ENCODE measurements at regions not wholly inside any gene's neighbourhood (a gene's known extent, or its start where the extent isn't known, plus 50 kb on each side); places are given as distances from the start of the nearest gene placed in this dataset.

DNA sequence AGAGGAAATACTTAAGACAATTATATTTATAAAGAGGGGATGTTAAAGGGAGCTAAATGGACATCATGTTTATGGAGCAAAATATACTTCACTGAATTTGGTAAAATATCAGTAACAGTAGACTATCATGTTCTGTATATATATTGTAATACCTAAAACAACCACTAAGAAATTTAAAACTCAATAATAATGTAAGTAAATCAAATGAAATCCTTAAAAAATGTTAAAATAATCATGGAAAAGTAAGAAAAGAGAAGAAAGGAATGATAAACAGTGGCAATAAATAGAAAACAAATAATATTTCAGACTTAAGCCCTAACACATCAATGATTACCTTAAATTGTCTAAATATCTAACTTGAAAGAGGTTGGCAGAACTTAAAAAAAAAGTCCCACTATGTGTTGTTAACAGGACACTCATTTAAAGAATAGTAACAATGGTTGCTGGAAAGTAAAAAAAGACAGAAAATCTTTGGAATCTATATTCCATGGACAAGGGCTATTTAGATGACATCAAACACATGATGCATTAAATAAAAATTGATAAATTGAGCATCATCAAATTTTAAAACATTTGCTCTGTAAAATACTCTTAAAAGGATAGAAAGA lies 842.2 kb upstream of the MAP3K7 start:
- H2AFZ ChIP-seq, result no peak overlapping the region
- H4K20me1 ChIP-seq (ENCODE audit: insufficient read depth, poor library complexity, severe bottlenecking), result no peaks in the 10 kb centered on the region
- no peak overlapping the region for H3K4me3 ChIP-seq
- H3K9me2 ChIP-seq (replicated peaks; ENCODE audit: insufficient read depth), result no peaks in the 10 kb centered on the region
- H3K27me3 ChIP-seq, result no peaks in the 10 kb centered on the region
- DNase-seq (ENCODE audit: low spot score), result no peak
- H3K4me1 ChIP-seq (ENCODE audit: insufficient read depth), result no peaks in the 10 kb centered on the region
- H3K9me3 ChIP-seq (ENCODE audit: low read depth), result no peaks in the 10 kb centered on the region
- H3K27ac ChIP-seq, result no peak overlapping the region
- H3K4me2 ChIP-seq, result no peak overlapping the region
- no peaks in the 10 kb centered on the region for H3K79me2 ChIP-seq
- no peaks in the 10 kb centered on the region for H3K36me3 ChIP-seq (replicated peaks; ENCODE audit: insufficient read depth, low read depth)
- TF ChIP-seq EZH2phosphoT487 (IDR thresholded peaks at IDR 0.05; ENCODE audit: low read depth, severe bottlenecking, unreplicated experiment) (no peak), CTCF (IDR thresholded peaks at IDR 0.05; ENCODE audit: poor library complexity) (no peak), EZH2 (IDR thresholded peaks at IDR 0.05; ENCODE audit: borderline replicate concordance) (no peak)

DNA sequence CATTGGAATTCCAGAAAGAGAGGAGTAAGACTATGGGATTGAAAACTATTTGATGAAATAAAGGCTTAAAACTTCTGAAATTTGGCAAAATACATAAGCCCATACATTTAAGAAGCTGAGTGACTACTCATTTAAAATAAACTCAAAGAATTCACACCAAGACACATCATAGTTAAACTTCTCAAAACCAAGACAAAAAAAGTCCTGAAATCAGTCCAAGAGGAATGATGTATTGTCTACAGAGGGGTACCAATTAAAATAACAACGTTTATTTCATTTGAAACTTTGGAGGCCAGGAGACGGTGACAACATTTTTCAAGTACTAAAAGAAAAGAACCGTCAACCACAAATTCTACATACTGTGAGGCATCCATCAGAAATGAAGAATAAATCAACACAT lies 841.4 kb upstream of the MAP3K7 start:
- TF ChIP-seq CTCF (IDR thresholded peaks at IDR 0.05; ENCODE audit: poor library complexity), result no peak
- no peak for DNase-seq (ENCODE audit: low spot score)
- Histone ChIP-seq H3K27me3 (no peaks in the 10 kb centered on the region), H3K4me3 (no peak overlapping the region), H3K36me3 (replicated peaks; ENCODE audit: insufficient read depth, low read depth) (no peaks in the 10 kb centered on the region), H3K9me3 (ENCODE audit: low read depth) (no peaks in the 10 kb centered on the region), H2AFZ (no peak overlapping the region), H3K9me2 (replicated peaks; ENCODE audit: insufficient read depth) (no peaks in the 10 kb centered on the region), H3K4me2 (no peak overlapping the region), H3K79me2 (no peaks in the 10 kb centered on the region), H3K27ac (no peak overlapping the region), H4K20me1 (ENCODE audit: insufficient read depth, poor library complexity, severe bottlenecking) (no peaks in the 10 kb centered on the region), H3K4me1 (ENCODE audit: insufficient read depth) (no peaks in the 10 kb centered on the region)
- WGBS (ENCODE audit: low lambda C conversion rate, missing lambda C conversion rate), result 87% methylated on average over 3 of the region's 3 CpGs

DNA sequence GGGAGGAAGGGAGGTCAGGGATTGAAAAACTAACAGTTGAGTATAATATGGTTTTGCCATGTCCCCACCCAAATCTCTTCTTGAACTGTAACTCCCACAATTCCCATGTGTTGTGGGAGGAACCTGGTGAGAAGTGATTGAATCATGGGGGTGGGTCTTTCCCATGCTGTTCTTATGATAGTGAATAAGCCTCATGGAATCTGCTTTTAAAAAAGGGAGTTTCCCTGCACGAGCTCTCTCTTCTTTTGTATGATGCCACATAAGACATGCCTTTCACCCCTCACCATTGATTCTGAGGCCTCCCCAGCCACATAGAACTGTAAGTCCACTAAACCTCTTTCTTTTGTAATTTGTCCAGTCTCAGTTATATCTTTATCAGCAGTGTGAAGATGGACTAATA lies 833.4 kb upstream of the MAP3K7 start:
- Histone ChIP-seq H3K36me3 (replicated peaks; ENCODE audit: insufficient read depth, low read depth) (no peaks in the 10 kb centered on the region), H3K4me2 (no peak overlapping the region), H2AFZ (no peak overlapping the region), H3K9me2 (replicated peaks; ENCODE audit: insufficient read depth) (no peaks in the 10 kb centered on the region), H3K4me1 (ENCODE audit: insufficient read depth) (no peaks in the 10 kb centered on the region), H3K27me3 (no peaks in the 10 kb centered on the region), H3K4me3 (no peak overlapping the region), H4K20me1 (ENCODE audit: insufficient read depth, poor library complexity, severe bottlenecking) (no peaks in the 10 kb centered on the region), H3K9me3 (ENCODE audit: low read depth) (peaks cover 4% of the 10 kb centered on the region), H3K27ac (no peak overlapping the region), H3K79me2 (no peaks in the 10 kb centered on the region)
- TF ChIP-seq EZH2phosphoT487 (IDR thresholded peaks at IDR 0.05; ENCODE audit: low read depth, severe bottlenecking, unreplicated experiment) (no peak), EZH2 (IDR thresholded peaks at IDR 0.05; ENCODE audit: borderline replicate concordance) (no peak), CTCF (IDR thresholded peaks at IDR 0.05; ENCODE audit: poor library complexity) (no peak)
- DNase-seq (ENCODE audit: low spot score), result no peak
- 88% methylated on average over 1 of the region's 1 CpG for WGBS (ENCODE audit: low lambda C conversion rate, missing lambda C conversion rate)

- Histone ChIP-seq H3K27ac (no peak overlapping the region), H3K4me2 (no peak overlapping the region), H3K9me3 (ENCODE audit: low read depth) (peaks cover 4% of the 10 kb centered on the region), H3K27me3 (no peaks in the 10 kb centered on the region), H3K4me1 (ENCODE audit: insufficient read depth) (no peaks in the 10 kb centered on the region), H3K36me3 (replicated peaks; ENCODE audit: insufficient read depth, low read depth) (no peaks in the 10 kb centered on the region), H3K9me2 (replicated peaks; ENCODE audit: insufficient read depth) (no peaks in the 10 kb centered on the region), H4K20me1 (ENCODE audit: insufficient read depth, poor library complexity, severe bottlenecking) (no peaks in the 10 kb centered on the region), H3K79me2 (no peaks in the 10 kb centered on the region), H2AFZ (no peak overlapping the region), H3K4me3 (no peak overlapping the region)
- TF ChIP-seq CTCF (IDR thresholded peaks at IDR 0.05; ENCODE audit: poor library complexity), result no peak
- TF ChIP-seq EZH2phosphoT487 (IDR thresholded peaks at IDR 0.05; ENCODE audit: low read depth, severe bottlenecking, unreplicated experiment), result no peak
- TF ChIP-seq EZH2 (IDR thresholded peaks at IDR 0.05; ENCODE audit: borderline replicate concordance), result no peak
- no peak for DNase-seq (ENCODE audit: low spot score)
- 77% methylated on average over 4 of the region's 4 CpGs for WGBS (ENCODE audit: low lambda C conversion rate, missing lambda C conversion rate)
These were observed 828.2 kb upstream of the MAP3K7 start for GRCh38 chr6:91415031-91415605.

Measured in hepatocyte (in vitro differentiated cells).